HL-60 (cell line): ENCODE measurements at regions not wholly inside any gene's neighbourhood (a gene's known extent, or its start where the extent isn't known, plus 50 kb on each side); places are given as distances from the start of the nearest gene placed in this dataset.

Experiments used
- DNase-seq, 2 experiments: peaks; one replicate each; pipeline ENCODE4 v3.0.0-alpha.2; 2010 to 2020; ENCODE audit warnings: low read depth in 1 of 2, low spot score in 1 of 2
- H3K27ac ChIP-seq: fragments of 250-450 bp; sonication (Bioruptor Pico); replicated peaks from 2 replicates; pipeline ENCODE4 v1.5.1; 2020; ENCODE audit warnings: mild to moderate bottlenecking, moderate library complexity
- H3K27me3 ChIP-seq: fragments of 250-450 bp; sonication (Bioruptor Pico); 2 replicates; pipeline ENCODE4 v1.5.1; 2021; ENCODE audit warnings: mild to moderate bottlenecking, moderate library complexity; ENCODE audit not compliant: insufficient read depth, poor library complexity, severe bottlenecking
- H3K4me3 ChIP-seq: replicated peaks from 2 replicates; pipeline ENCODE4 v1.5.1; 2011; ENCODE audit warnings: mild to moderate bottlenecking, control low read depth, low read length; ENCODE audit not compliant: insufficient read depth
- GABPA ChIP-seq: IDR thresholded peaks from 2 replicates; pipeline ENCODE4 v1.6.1; 2012; ENCODE audit warnings: low read depth
- POLR2AphosphoS5 ChIP-seq: IDR thresholded peaks from 2 replicates; pipeline ENCODE4 v1.6.1; 2012; ENCODE audit warnings: low read depth
- SPI1 ChIP-seq: IDR thresholded peaks from 2 replicates; pipeline ENCODE4 v1.6.1; 2012; ENCODE audit warnings: low read depth, mild to moderate bottlenecking, borderline replicate concordance
- TF ChIP-seq, protein P1 (sequence below): IDR thresholded peaks from one replicate; pipeline ENCODE4 v1.5.1; 2011; ENCODE audit warnings: low read length, control low read depth, inconsistent platforms; ENCODE audit not compliant: insufficient read depth
- TF ChIP-seq, protein P2 (sequence below): IDR thresholded peaks from 2 replicates; pipeline ENCODE4 v1.6.1; 2012; ENCODE audit warnings: low read depth; ENCODE audit not compliant: insufficient replicate concordance

DNA sequence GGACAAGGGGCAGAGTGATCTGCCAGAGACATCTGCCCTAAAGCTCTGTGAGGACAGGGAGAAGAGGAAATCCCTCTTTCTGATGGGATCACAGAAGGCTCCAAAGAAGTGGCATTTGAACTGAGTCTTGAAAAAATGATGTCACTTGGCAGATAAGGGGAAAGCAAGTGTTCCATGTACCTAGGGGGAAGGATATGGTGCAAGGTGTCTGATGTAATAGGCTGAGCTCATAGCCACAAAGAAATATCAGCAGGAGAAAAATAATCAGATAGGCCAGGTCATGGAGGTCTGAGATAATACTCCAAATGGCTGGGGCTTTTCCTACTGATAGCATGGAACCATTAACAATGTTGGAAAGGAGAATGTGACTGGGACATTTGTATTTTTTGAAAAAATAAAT, 468.4 kb upstream of the MDFIC2 start:
- H3K4me3 ChIP-seq: no peak overlapping the region
- H3K27me3 ChIP-seq: no peaks in the 10 kb centered on the region
- H3K27ac ChIP-seq: no peak overlapping the region
- DNase-seq: no peak
- TF ChIP-seq POLR2AphosphoS5 (no peak), GABPA (no peak), SPI1 (no peak)
- TF ChIP-seq, protein P1, sequence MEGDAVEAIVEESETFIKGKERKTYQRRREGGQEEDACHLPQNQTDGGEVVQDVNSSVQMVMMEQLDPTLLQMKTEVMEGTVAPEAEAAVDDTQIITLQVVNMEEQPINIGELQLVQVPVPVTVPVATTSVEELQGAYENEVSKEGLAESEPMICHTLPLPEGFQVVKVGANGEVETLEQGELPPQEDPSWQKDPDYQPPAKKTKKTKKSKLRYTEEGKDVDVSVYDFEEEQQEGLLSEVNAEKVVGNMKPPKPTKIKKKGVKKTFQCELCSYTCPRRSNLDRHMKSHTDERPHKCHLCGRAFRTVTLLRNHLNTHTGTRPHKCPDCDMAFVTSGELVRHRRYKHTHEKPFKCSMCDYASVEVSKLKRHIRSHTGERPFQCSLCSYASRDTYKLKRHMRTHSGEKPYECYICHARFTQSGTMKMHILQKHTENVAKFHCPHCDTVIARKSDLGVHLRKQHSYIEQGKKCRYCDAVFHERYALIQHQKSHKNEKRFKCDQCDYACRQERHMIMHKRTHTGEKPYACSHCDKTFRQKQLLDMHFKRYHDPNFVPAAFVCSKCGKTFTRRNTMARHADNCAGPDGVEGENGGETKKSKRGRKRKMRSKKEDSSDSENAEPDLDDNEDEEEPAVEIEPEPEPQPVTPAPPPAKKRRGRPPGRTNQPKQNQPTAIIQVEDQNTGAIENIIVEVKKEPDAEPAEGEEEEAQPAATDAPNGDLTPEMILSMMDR: no peak
- TF ChIP-seq, protein P2, sequence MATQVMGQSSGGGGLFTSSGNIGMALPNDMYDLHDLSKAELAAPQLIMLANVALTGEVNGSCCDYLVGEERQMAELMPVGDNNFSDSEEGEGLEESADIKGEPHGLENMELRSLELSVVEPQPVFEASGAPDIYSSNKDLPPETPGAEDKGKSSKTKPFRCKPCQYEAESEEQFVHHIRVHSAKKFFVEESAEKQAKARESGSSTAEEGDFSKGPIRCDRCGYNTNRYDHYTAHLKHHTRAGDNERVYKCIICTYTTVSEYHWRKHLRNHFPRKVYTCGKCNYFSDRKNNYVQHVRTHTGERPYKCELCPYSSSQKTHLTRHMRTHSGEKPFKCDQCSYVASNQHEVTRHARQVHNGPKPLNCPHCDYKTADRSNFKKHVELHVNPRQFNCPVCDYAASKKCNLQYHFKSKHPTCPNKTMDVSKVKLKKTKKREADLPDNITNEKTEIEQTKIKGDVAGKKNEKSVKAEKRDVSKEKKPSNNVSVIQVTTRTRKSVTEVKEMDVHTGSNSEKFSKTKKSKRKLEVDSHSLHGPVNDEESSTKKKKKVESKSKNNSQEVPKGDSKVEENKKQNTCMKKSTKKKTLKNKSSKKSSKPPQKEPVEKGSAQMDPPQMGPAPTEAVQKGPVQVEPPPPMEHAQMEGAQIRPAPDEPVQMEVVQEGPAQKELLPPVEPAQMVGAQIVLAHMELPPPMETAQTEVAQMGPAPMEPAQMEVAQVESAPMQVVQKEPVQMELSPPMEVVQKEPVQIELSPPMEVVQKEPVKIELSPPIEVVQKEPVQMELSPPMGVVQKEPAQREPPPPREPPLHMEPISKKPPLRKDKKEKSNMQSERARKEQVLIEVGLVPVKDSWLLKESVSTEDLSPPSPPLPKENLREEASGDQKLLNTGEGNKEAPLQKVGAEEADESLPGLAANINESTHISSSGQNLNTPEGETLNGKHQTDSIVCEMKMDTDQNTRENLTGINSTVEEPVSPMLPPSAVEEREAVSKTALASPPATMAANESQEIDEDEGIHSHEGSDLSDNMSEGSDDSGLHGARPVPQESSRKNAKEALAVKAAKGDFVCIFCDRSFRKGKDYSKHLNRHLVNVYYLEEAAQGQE: no peak

DNA sequence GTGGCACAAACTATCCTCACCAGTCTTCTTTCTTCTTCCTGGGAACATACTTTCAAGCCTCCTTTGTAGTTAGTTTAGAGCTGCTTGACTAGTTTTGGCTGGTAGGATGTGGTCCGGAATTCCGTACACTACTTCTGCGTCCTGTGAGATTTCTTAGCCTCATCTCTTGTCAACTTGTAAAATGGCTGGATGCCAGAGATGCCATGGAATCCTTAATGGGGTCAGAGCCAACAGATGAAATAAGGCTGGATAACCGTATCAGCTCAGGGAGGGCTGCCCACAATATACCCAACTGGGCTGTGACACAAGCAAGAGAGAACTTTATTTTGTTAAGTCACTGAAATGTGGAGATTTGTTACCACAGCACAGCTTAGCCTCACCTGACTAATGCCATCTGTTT, 466.9 kb upstream of the MDFIC2 start:
- DNase-seq: no peak

DNA sequence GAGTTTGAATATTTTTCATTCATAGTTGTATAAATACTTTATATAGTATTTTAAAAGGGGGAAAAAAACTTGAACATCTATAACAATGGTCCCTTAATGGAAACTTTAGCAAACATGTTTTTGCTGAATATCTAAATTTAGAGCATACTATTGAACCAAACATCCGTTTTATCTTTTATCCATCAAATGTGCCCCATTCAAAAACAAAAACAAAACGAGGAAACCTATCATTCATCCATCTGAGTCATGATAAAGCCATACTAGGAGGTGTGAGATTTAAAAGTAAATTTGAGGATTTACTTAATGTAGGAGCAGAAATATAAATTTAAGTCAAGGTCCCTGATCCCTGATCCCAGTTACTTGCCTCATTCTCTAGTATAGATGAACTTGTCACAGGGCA, 463.6 kb upstream of the MDFIC2 start:
- no peak overlapping the region for H3K4me3 ChIP-seq
- TF ChIP-seq, protein P2: no peak
- TF ChIP-seq GABPA (no peak), POLR2AphosphoS5 (no peak), SPI1 (no peak)
- TF ChIP-seq, protein P1: no peak
- no peak for DNase-seq

More for the DNA sequence above, 466.9 kb upstream of the MDFIC2 start:
- TF ChIP-seq GABPA (no peak), POLR2AphosphoS5 (no peak), SPI1 (no peak)
- TF ChIP-seq, protein P1: no peak
- TF ChIP-seq, protein P2: no peak
- no peaks in the 10 kb centered on the region for H3K27me3 ChIP-seq
- no peak overlapping the region for H3K4me3 ChIP-seq
- no peak overlapping the region for H3K27ac ChIP-seq

More for the DNA sequence above, 463.6 kb upstream of the MDFIC2 start:
- Histone ChIP-seq H3K27me3 (no peaks in the 10 kb centered on the region), H3K27ac (no peak overlapping the region)
